Upper lobe of right lung (tissue), 1 donor: ENCODE measurements at regions not wholly inside any gene's neighbourhood (a gene's known extent, or its start where the extent isn't known, plus 50 kb on each side); places are given as distances from the start of the nearest gene placed in this dataset.

Experiments
- ATAC-seq: fragments of 200-7000 bp; cut with Tn5 transposase; one replicate; pipeline ENCODE4 v1.9.1; 2020; ENCODE audit warnings: mild to moderate bottlenecking, moderate library complexity
- DNase-seq: peaks from one replicate; pipeline ENCODE4 v3.0.0-alpha.2; 2020
- H3K27ac ChIP-seq: fragments of 200-600 bp; one replicate; pipeline ENCODE4 v1.8.0; 2022
- H3K27me3 ChIP-seq: fragments of 200-600 bp; one replicate; pipeline ENCODE4 v1.8.0; 2022; ENCODE audit warnings: mild to moderate bottlenecking
- H3K36me3 ChIP-seq: fragments of 200-600 bp; one replicate; pipeline ENCODE4 v1.8.0; 2022
- H3K4me1 ChIP-seq: fragments of 200-600 bp; one replicate; pipeline ENCODE4 v1.8.0; 2022
- H3K4me3 ChIP-seq: fragments of 200-600 bp; one replicate; pipeline ENCODE4 v1.8.0; 2022; ENCODE audit warnings: mild to moderate bottlenecking
- H3K9me3 ChIP-seq: fragments of 200-600 bp; one replicate; pipeline ENCODE4 v1.8.0; 2022
- intact Hi-C: fragments of 100-400 bp; cut with DNase I; formaldehyde crosslinking; loops from one replicate; pipeline ENCODE4 v1.11.0; 2022
- TF ChIP-seq, protein P1 (sequence below): fragments of 200-600 bp; IDR thresholded peaks from one replicate; pipeline ENCODE4 v1.8.0; 2022; ENCODE audit warnings: antibody characterized with exemption
- donor health status: DM: no; HTN: yes; CAD: no; lungs with severe emphysema.

DNA sequence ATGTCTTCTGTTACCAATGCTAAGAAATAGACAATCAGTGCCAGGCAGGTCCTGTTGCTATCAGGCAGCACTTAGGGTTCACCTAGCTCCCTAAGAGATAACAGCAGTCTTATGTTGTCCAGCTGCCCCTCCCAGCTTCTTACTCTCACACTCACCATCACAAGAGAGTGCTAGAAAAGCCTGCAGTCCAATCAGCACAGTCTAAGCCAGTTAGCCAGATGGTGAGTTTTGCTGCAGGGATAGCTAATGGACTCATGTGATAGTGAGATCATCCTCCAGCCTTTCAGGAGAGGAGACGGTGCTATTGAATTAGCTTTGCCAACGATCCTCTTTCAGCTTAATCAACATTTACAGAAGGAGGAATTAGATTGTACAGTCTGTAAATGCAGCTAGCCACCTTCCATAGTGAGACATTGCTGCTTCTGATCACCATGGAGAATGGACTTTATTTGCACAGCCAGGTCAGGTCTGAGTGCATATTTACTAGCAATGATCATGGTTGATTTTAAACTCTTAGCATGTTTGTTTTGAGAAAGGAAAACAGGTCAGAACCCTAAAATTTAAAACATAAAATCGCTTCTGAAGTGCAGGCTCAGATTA lies 438.3 kb downstream of the CENPC start:
- H3K27me3 ChIP-seq, result no peaks in the 10 kb centered on the region
- no peak overlapping the region for H3K4me3 ChIP-seq
- DNase-seq (no peak), ATAC-seq (no peak)
- no peaks in the 10 kb centered on the region for H3K36me3 ChIP-seq
- H3K9me3 ChIP-seq, result no peaks in the 10 kb centered on the region
- TF ChIP-seq, protein P1, sequence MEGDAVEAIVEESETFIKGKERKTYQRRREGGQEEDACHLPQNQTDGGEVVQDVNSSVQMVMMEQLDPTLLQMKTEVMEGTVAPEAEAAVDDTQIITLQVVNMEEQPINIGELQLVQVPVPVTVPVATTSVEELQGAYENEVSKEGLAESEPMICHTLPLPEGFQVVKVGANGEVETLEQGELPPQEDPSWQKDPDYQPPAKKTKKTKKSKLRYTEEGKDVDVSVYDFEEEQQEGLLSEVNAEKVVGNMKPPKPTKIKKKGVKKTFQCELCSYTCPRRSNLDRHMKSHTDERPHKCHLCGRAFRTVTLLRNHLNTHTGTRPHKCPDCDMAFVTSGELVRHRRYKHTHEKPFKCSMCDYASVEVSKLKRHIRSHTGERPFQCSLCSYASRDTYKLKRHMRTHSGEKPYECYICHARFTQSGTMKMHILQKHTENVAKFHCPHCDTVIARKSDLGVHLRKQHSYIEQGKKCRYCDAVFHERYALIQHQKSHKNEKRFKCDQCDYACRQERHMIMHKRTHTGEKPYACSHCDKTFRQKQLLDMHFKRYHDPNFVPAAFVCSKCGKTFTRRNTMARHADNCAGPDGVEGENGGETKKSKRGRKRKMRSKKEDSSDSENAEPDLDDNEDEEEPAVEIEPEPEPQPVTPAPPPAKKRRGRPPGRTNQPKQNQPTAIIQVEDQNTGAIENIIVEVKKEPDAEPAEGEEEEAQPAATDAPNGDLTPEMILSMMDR, result no peak
- no peak overlapping the region for H3K27ac ChIP-seq
- H3K4me1 ChIP-seq, result no peaks in the 10 kb centered on the region
- intact Hi-C loops, result no loop called here

DNA sequence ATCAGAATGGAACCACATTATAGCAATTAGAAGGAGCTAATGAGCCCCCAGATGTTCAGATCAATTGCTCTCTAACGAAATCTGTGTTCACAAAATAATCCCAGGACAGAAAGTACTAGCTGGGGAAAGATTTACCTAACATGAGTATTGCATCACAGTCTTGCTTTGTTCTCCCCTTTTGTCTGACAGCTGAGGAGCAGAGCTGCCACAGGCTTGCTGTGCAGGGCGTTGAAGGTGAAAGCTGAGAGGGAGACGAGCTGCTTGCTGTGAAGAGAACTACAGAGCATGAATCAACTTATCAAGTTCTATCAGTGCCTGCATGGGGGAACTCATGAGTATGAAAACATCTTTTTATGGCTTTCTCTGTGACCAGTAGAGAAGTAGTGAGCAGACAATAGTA lies 441.2 kb downstream of the CENPC start:
- Histone ChIP-seq H3K36me3 (no peaks in the 10 kb centered on the region), H3K27me3 (no peaks in the 10 kb centered on the region), H3K27ac (no peak overlapping the region), H3K9me3 (no peaks in the 10 kb centered on the region), H3K4me3 (no peak overlapping the region), H3K4me1 (no peaks in the 10 kb centered on the region)
- intact Hi-C loops, result no loop called here
- TF ChIP-seq, protein P1, result no peak
- no peak for ATAC-seq
- no peak for DNase-seq

DNA sequence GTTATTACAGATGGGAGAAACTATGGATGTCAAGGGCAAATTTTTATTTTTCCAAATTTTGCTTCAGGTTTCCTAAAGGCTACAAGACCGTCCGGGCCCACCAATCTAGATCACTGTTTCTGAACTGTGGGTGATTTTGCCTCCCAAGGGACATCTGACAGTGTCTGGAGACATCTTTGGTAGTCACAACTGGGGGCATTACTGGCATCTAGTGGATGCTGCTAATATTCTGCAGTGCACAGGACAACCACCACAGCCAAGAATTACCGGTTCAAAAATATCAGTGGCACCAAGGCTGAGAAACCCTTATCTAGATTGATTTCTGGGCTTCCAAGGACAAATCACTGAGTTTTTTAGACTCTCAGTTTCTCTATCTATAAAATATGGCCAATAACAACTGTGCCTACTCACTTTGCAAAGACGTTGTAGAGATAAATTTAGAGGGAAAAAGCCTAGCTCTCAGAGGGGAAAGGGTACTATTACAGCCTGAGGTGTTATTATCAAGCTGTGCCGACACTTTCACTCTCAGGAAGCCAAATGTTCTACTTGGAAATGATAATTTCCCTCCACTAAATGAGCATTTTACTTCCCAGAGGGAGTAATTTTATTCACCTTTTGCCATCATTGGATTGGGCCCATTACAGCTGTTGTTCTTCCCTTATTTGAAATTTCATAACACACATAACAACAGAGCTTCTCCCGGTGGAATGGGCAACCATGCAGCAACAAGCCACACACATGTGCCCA lies 442.1 kb downstream of the CENPC start:
- no peaks in the 10 kb centered on the region for H3K9me3 ChIP-seq
- H3K27ac ChIP-seq, result no peak overlapping the region
- DNase-seq (no peak), ATAC-seq (no peak)
- no peaks in the 10 kb centered on the region for H3K27me3 ChIP-seq
- TF ChIP-seq, protein P1, result no peak
- H3K4me3 ChIP-seq, result no peak overlapping the region
- intact Hi-C loops, result no loop called here
- no peaks in the 10 kb centered on the region for H3K36me3 ChIP-seq
- H3K4me1 ChIP-seq, result no peaks in the 10 kb centered on the region

DNA sequence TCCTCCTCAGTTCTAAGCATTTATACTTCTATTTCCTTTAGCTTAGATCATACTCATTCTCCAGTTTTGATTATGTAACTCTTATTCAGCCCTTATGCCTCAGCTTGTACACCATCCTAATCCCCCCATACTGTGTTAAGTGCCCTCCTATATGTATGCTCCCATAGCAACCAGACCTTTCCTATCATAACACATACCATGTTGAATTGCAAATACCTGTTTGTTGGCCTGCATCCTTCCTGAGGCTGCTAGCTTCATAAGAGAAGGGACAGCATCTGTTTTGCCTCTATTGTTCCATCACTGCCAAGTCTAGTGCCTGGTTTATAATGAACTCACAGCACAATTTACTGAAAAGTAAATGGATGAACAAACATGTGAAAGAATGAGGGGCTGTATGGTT lies 443.7 kb downstream of the CENPC start:
- no peaks in the 10 kb centered on the region for H3K4me1 ChIP-seq
- DNase-seq, result no peak

DNA sequence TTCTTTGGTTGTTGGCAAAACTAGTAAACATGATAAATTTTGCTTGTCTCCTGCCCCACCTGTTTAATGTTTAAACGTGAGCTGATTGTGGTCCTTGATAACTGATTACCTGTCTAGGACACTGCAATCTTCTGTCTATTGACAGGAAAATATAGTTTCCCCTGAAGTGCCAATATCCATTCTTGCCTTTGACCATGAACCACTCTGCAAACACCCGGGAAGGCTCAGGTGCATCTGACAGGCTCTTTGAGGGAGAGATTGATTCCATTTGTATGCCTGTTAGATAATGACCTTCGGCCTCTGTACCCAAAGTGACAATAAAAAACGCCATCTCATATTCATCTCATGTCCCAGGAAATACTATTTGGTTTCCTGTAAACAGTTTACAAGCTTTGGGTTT lies 453.0 kb downstream of the CENPC start:
- no peaks in the 10 kb centered on the region for H3K36me3 ChIP-seq
- intact Hi-C loops, result no loop called here
- DNase-seq (no peak), ATAC-seq (no peak)
- H3K9me3 ChIP-seq, result no peaks in the 10 kb centered on the region
- H3K27me3 ChIP-seq, result no peaks in the 10 kb centered on the region
- H3K4me3 ChIP-seq, result no peak overlapping the region
- H3K4me1 ChIP-seq, result no peaks in the 10 kb centered on the region
- TF ChIP-seq, protein P1, result no peak
- no peak overlapping the region for H3K27ac ChIP-seq

More for the DNA sequence above, 443.7 kb downstream of the CENPC start:
- Histone ChIP-seq H3K27me3 (no peaks in the 10 kb centered on the region), H3K36me3 (no peaks in the 10 kb centered on the region), H3K4me3 (no peak overlapping the region), H3K27ac (no peak overlapping the region), H3K9me3 (no peaks in the 10 kb centered on the region)
- TF ChIP-seq, protein P1, result no peak
- intact Hi-C loops, result no loop called here
- ATAC-seq, result no peak
